Stimulated activated CD8-positive, alpha-beta memory T cell treated with anti-CD3 and anti-CD28 coated beads, Interleukin-2, amount 100 ng/mL, for 1 hour (primary cell): ENCODE measurements at regions not wholly inside any gene's neighbourhood (a gene's known extent, or its start where the extent isn't known, plus 50 kb on each side); places are given as distances from the start of the nearest gene placed in this dataset.
A peak's percentile ranks its signal among the peaks of the same experiment; 100 is the strongest.

Experiments used
- DNase-seq, 2 donors: peaks; one replicate each; pipeline ENCODE4 v3.0.0-alpha.2; 2020; ENCODE audit warnings: low read depth in 2 of 2

GRCh38 chr4:22336822-22337221, 179.0 kb downstream of the ADGRA3 start:
- no peak for DNase-seq

GRCh38 chr4:22334155-22334554, 181.7 kb downstream of the ADGRA3 start:
- DNase-seq = no peak

- DNase-seq = no peak
Measured at GRCh38 chr4:22324422-22324821, 191.4 kb downstream of the ADGRA3 start.

- no peak for DNase-seq
Measured at GRCh38 chr4:22323691-22324090, 192.2 kb downstream of the ADGRA3 start.

- no peak for DNase-seq
Measured at GRCh38 chr4:22322996-22323395, 192.9 kb downstream of the ADGRA3 start.

GRCh38 chr4:22315628-22316027, 200.2 kb downstream of the ADGRA3 start:
- no peak for DNase-seq

GRCh38 chr4:22313976-22314375, 201.9 kb downstream of the ADGRA3 start:
- no peak for DNase-seq

- no peak for DNase-seq
Measured at GRCh38 chr4:22312113-22312512, 203.8 kb downstream of the ADGRA3 start.

- DNase-seq = no peak
Measured at GRCh38 chr4:22301253-22301652, 214.6 kb downstream of the ADGRA3 start.

GRCh38 chr4:22299678-22300077, 216.2 kb downstream of the ADGRA3 start:
- no peak for DNase-seq

- DNase-seq = no peak
Measured at GRCh38 chr4:22287631-22288030, 228.2 kb downstream of the ADGRA3 start.

- no peak for DNase-seq
Measured at GRCh38 chr4:22268350-22269025, 247.4 kb downstream of the ADGRA3 start.

GRCh38 chr4:22264261-22264660, 251.6 kb downstream of the ADGRA3 start:
- DNase-seq = no peak

- no peak for DNase-seq
Measured at GRCh38 chr4:22253431-22253830, 262.4 kb downstream of the ADGRA3 start.

- DNase-seq = no peak
Measured at GRCh38 chr4:22246847-22247246, 269.0 kb downstream of the ADGRA3 start.

GRCh38 chr4:22245294-22245693, 270.6 kb downstream of the ADGRA3 start:
- no peak for DNase-seq

GRCh38 chr4:22241415-22241814, 274.5 kb downstream of the ADGRA3 start:
- no peak for DNase-seq

GRCh38 chr4:22240814-22241213, 275.1 kb downstream of the ADGRA3 start:
- DNase-seq = no peak

GRCh38 chr4:22238742-22239141, 277.1 kb downstream of the ADGRA3 start:
- no peak for DNase-seq

GRCh38 chr4:22237846-22238494, 277.9 kb downstream of the ADGRA3 start:
- DNase-seq = no peak

- DNase-seq = peak; percentile 0 to 12
Measured at GRCh38 chr4:22237155-22237751, 278.6 kb downstream of the ADGRA3 start.

GRCh38 chr4:22235698-22236097, 280.2 kb downstream of the ADGRA3 start:
- no peak for DNase-seq

GRCh38 chr4:22233230-22233629, 282.6 kb downstream of the ADGRA3 start:
- DNase-seq = no peak
